ENCODE measurements at regions not wholly inside any gene's neighbourhood (a gene's known extent, or its start where the extent isn't known, plus 50 kb on each side); places are given as distances from the start of the nearest gene placed in this dataset.

GRCh38 chr3:126267169-126267975 lies 87.0 kb upstream of the ALDH1L1 start:
- H3K4me3 ChIP-seq (ENCODE audit: low read depth, low read length): peak overlapping the region; percentile 40
- no peak for TF ChIP-seq CTCF (IDR thresholded peaks at IDR 0.05; ENCODE audit: insufficient read depth, low read depth, low read length)
- DNase-seq (ENCODE audit: low read depth): peak; percentile 96

DNA sequence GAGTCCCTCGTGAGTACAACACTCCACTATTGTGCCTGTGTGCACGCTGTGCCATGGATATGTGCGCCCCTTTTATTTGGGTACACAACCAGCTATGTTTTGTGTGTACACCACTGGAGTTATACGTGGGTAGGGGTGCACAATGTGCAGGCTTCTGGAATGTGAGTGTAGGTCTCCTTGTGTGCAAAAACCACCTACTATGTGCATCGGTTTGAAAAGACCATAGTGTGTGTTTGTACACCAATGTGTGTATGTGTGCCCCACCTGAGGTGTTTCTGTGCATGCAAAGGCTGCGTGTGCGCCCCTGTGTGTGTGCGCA lies 86.4 kb upstream of the ALDH1L1 start:
- peak overlapping the region; percentile 40 for H3K4me3 ChIP-seq (ENCODE audit: low read depth, low read length)
- no peak for TF ChIP-seq CTCF (IDR thresholded peaks at IDR 0.05; ENCODE audit: insufficient read depth, low read depth, low read length)
- no peak for DNase-seq (ENCODE audit: low read depth)

GRCh38 chr3:126266291-126266840 lies 86.0 kb upstream of the ALDH1L1 start:
- DNase-seq (ENCODE audit: low read depth): peak; percentile 44
- TF ChIP-seq CTCF (IDR thresholded peaks at IDR 0.05; ENCODE audit: insufficient read depth, low read depth, low read length): no peak
- peak overlapping the region; percentile 40 for H3K4me3 ChIP-seq (ENCODE audit: low read depth, low read length)

GRCh38 chr3:126264952-126265351 lies 84.6 kb upstream of the ALDH1L1 start:
- DNase-seq (ENCODE audit: low read depth): no peak
- TF ChIP-seq CTCF (IDR thresholded peaks at IDR 0.05; ENCODE audit: insufficient read depth, low read depth, low read length): no peak
- no peak overlapping the region for H3K4me3 ChIP-seq (ENCODE audit: low read depth, low read length)

DNA sequence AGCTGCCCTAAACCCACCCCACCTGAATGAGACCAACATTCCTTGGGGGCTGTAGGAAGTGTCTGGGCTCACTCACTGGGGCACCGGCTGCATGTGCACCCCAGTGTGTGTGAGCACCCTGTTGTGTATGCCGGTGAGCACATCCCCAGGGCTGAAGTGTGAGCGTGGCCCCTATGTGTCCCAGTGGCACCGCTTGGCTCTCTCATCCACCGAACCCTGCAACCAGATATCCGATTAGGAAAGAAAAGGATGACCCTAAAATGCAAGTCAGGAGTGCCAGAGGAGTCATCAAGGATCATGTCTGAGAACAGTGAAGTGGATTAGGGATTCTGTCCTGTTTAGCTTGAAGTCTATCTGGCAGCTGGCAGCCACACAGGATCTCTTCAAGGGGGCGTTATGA lies 84.0 kb upstream of the ALDH1L1 start:
- no peak for DNase-seq (ENCODE audit: low read depth)
- TF ChIP-seq CTCF (IDR thresholded peaks at IDR 0.05; ENCODE audit: insufficient read depth, low read depth, low read length): no peak
- no peak overlapping the region for H3K4me3 ChIP-seq (ENCODE audit: low read depth, low read length)

DNA sequence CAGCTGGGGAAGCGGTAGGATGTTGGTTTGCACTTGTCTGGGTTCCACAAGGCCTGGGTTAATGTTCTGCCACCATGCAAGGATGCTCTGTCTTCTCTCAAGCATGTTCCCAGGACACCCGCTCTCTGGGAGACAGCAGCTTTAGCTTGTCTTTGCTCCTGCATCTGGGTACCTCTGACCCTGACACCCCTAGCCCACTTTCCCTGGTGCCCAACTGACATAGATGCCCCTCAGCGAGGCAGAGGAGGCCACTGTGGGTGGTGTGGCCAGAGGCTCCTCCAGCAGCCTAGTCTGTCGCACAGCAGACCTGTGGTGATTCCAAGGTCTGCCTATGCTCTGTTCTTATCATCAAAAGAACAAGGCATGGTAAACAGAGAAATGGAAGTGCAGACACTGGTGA lies 83.6 kb upstream of the ALDH1L1 start:
- no peak overlapping the region for H3K4me3 ChIP-seq (ENCODE audit: low read depth, low read length)
- no peak for TF ChIP-seq CTCF (IDR thresholded peaks at IDR 0.05; ENCODE audit: insufficient read depth, low read depth, low read length)
- DNase-seq (ENCODE audit: low read depth): no peak

- H3K4me3 ChIP-seq (ENCODE audit: low read depth, low read length): no peak overlapping the region
- TF ChIP-seq CTCF (IDR thresholded peaks at IDR 0.05; ENCODE audit: insufficient read depth, low read depth, low read length): no peak
- no peak for DNase-seq (ENCODE audit: low read depth)
These were observed 83.2 kb upstream of the ALDH1L1 start for GRCh38 chr3:126263539-126263938.
